ENCODE measurements at regions not wholly inside any gene's neighbourhood (a gene's known extent, or its start where the extent isn't known, plus 50 kb on each side); places are given as distances from the start of the nearest gene placed in this dataset.

DNA sequence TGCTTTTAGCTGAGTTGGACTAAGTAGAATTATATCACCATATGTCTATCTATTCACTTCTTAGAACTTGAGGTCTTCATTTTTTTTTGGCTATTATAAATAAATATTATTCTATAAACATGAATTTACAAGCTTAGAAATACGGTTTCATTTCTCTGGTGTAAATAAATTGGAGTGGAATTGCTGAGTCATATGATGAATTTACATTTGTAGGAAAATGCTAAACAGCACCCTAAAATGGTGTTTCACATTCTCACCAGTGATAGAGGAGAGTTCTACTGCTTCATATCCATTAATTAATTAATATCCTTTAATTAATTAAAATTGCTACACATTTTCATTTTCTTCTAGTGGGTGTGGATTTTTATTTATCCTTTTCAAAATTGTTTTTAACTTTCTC, 318.3 kb downstream of the MDFIC start (continued):
- TF ChIP-seq, protein P1, sequence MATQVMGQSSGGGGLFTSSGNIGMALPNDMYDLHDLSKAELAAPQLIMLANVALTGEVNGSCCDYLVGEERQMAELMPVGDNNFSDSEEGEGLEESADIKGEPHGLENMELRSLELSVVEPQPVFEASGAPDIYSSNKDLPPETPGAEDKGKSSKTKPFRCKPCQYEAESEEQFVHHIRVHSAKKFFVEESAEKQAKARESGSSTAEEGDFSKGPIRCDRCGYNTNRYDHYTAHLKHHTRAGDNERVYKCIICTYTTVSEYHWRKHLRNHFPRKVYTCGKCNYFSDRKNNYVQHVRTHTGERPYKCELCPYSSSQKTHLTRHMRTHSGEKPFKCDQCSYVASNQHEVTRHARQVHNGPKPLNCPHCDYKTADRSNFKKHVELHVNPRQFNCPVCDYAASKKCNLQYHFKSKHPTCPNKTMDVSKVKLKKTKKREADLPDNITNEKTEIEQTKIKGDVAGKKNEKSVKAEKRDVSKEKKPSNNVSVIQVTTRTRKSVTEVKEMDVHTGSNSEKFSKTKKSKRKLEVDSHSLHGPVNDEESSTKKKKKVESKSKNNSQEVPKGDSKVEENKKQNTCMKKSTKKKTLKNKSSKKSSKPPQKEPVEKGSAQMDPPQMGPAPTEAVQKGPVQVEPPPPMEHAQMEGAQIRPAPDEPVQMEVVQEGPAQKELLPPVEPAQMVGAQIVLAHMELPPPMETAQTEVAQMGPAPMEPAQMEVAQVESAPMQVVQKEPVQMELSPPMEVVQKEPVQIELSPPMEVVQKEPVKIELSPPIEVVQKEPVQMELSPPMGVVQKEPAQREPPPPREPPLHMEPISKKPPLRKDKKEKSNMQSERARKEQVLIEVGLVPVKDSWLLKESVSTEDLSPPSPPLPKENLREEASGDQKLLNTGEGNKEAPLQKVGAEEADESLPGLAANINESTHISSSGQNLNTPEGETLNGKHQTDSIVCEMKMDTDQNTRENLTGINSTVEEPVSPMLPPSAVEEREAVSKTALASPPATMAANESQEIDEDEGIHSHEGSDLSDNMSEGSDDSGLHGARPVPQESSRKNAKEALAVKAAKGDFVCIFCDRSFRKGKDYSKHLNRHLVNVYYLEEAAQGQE (IDR thresholded peaks at IDR 0.05; ENCODE audit: low read depth, low read length): no peak
- TF ChIP-seq, protein P2, sequence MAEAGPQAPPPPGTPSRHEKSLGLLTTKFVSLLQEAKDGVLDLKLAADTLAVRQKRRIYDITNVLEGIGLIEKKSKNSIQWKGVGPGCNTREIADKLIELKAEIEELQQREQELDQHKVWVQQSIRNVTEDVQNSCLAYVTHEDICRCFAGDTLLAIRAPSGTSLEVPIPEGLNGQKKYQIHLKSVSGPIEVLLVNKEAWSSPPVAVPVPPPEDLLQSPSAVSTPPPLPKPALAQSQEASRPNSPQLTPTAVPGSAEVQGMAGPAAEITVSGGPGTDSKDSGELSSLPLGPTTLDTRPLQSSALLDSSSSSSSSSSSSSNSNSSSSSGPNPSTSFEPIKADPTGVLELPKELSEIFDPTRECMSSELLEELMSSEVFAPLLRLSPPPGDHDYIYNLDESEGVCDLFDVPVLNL (IDR thresholded peaks at IDR 0.05; ENCODE audit: low read depth, low read length): no peak
- TF ChIP-seq, protein P3, sequence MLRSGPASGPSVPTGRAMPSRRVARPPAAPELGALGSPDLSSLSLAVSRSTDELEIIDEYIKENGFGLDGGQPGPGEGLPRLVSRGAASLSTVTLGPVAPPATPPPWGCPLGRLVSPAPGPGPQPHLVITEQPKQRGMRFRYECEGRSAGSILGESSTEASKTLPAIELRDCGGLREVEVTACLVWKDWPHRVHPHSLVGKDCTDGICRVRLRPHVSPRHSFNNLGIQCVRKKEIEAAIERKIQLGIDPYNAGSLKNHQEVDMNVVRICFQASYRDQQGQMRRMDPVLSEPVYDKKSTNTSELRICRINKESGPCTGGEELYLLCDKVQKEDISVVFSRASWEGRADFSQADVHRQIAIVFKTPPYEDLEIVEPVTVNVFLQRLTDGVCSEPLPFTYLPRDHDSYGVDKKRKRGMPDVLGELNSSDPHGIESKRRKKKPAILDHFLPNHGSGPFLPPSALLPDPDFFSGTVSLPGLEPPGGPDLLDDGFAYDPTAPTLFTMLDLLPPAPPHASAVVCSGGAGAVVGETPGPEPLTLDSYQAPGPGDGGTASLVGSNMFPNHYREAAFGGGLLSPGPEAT (IDR thresholded peaks at IDR 0.05; ENCODE audit: low read depth): no peak
- TF ChIP-seq CREB1 (IDR thresholded peaks at IDR 0.05; ENCODE audit: low read depth) (no peak), NR2C1 (IDR thresholded peaks at IDR 0.05) (no peak), RCOR1 (conservative IDR thresholded peaks at IDR 0.05; ENCODE audit: low read depth, low read length) (no peak), NFYA (IDR thresholded peaks at IDR 0.05; ENCODE audit: borderline replicate concordance, low read depth, low read length) (no peak), KLF5 (IDR thresholded peaks at IDR 0.05; ENCODE audit: partially characterized antibody) (no peak)
